AG04450 (cell line): ENCODE measurements at regions not wholly inside any gene's neighbourhood (a gene's known extent, or its start where the extent isn't known, plus 50 kb on each side); places are given as distances from the start of the nearest gene placed in this dataset.

Experiments
- CTCF ChIA-PET: fragments of 300-600, 350-600 bp; formaldehyde crosslinking; extraction: SDS; loops from one replicate; lab custom pipeline; 2022; ENCODE audit warnings: antibody characterized with exemption, inconsistent platforms; lab: Charles Lee
- POLR2A ChIA-PET: fragments of 350-600 bp; formaldehyde crosslinking; extraction: SDS; loops from one replicate; lab custom pipeline; 2021; ENCODE audit warnings: antibody characterized with exemption, inconsistent platforms; lab: Yijun Ruan, JAX
- DNase-seq: peaks from one replicate; pipeline ENCODE4 v3.0.0-alpha.2; 2011; ENCODE audit warnings: low read depth, low spot score
- H3K27ac ChIP-seq: one replicate; pipeline ENCODE4 v1.5.1; 2012; ENCODE audit warnings: low read depth, low read length, control low read depth
- H3K27me3 ChIP-seq: one replicate; pipeline ENCODE4 v1.6.0; 2012; ENCODE audit warnings: low read length; ENCODE audit not compliant: control insufficient read depth, insufficient read depth
- H3K4me3 ChIP-seq: 2 replicates; pipeline ENCODE4 v1.5.1; 2011; ENCODE audit warnings: mild to moderate bottlenecking, low read depth, low read length, control low read depth
- H3K9me3 ChIP-seq: 2 replicates; pipeline ENCODE4 v1.5.1; 2012; ENCODE audit warnings: low read length; ENCODE audit not compliant: control insufficient read depth, insufficient read depth
- CTCF ChIP-seq: IDR thresholded peaks from 2 replicates; pipeline ENCODE4 v1.5.1; 2011; ENCODE audit warnings: low read depth, low read length, control low read depth, inconsistent platforms

GRCh38 chr16:64172652-64173051 lies 949.2 kb downstream of the CDH11 start:
- no peaks in the 10 kb centered on the region for H3K9me3 ChIP-seq
- DNase-seq = no peak
- ChIA-PET POLR2A (no interaction called here), CTCF (no interaction called here)
- no peak for TF ChIP-seq CTCF
- H3K27ac ChIP-seq = no peak overlapping the region
- no peaks in the 10 kb centered on the region for H3K27me3 ChIP-seq
- no peak overlapping the region for H3K4me3 ChIP-seq

- H3K27ac ChIP-seq = no peak overlapping the region
- CTCF ChIA-PET = no interaction called here
- no peak for DNase-seq
- H3K9me3 ChIP-seq = no peaks in the 10 kb centered on the region
- no peak overlapping the region for H3K4me3 ChIP-seq
- POLR2A ChIA-PET = no interaction called here
- no peaks in the 10 kb centered on the region for H3K27me3 ChIP-seq
- no peak for TF ChIP-seq CTCF
Measured at GRCh38 chr16:64172226-64172625, 949.6 kb downstream of the CDH11 start.

GRCh38 chr16:64171632-64172031 lies 950.2 kb downstream of the CDH11 start:
- CTCF ChIA-PET = no interaction called here
- Histone ChIP-seq H3K9me3 (no peaks in the 10 kb centered on the region), H3K27ac (no peak overlapping the region), H3K27me3 (no peaks in the 10 kb centered on the region), H3K4me3 (no peak overlapping the region)
- POLR2A ChIA-PET = no interaction called here
- no peak for DNase-seq
- TF ChIP-seq CTCF = no peak

- TF ChIP-seq CTCF = no peak
- POLR2A ChIA-PET = no interaction called here
- CTCF ChIA-PET = no interaction called here
Measured at GRCh38 chr16:64168371-64168770, 953.5 kb downstream of the CDH11 start.

GRCh38 chr16:64167936-64168335 lies 953.9 kb downstream of the CDH11 start:
- Histone ChIP-seq H3K27ac (no peak overlapping the region), H3K4me3 (no peak overlapping the region), H3K27me3 (no peaks in the 10 kb centered on the region), H3K9me3 (no peaks in the 10 kb centered on the region)
- ChIA-PET POLR2A (no interaction called here), CTCF (no interaction called here)
- no peak for TF ChIP-seq CTCF
- no peak for DNase-seq

More at GRCh38 chr16:64168371-64168770, 953.5 kb downstream of the CDH11 start:
- no peaks in the 10 kb centered on the region for H3K9me3 ChIP-seq
- H3K4me3 ChIP-seq = no peak overlapping the region
- H3K27ac ChIP-seq = no peak overlapping the region
- no peak for DNase-seq
- no peaks in the 10 kb centered on the region for H3K27me3 ChIP-seq
